H1 (cell line): ENCODE measurements at regions not wholly inside any gene's neighbourhood (a gene's known extent, or its start where the extent isn't known, plus 50 kb on each side); places are given as distances from the start of the nearest gene placed in this dataset.
A peak's percentile ranks its signal among the peaks of the same experiment; 100 is the strongest.

Experiments
- CTCF ChIA-PET: fragments of 300-600 bp; sonication (Branson Sonifier 250); formaldehyde crosslinking; loops from one replicate; lab custom pipeline; 2021; ENCODE audit not compliant: partially characterized antibody; lab: Charles Lee
- POLR2A ChIA-PET: fragments of 300-600 bp; sonication (Branson Sonifier 250); formaldehyde crosslinking; loops from one replicate; lab custom pipeline; 2021; ENCODE audit warnings: inconsistent platforms; ENCODE audit not compliant: partially characterized antibody; lab: Charles Lee
- DNase-seq, 2 experiments: peaks; one replicate each; pipeline versions ENCODE4 v3.0.0 to v3.0.0-alpha.2; 2010 to 2022; ENCODE audit warnings: low spot score in 2 of 2, low read depth in 1 of 2, mixed read lengths in 1 of 2
- FAIRE-seq: peaks from 2 replicates; lab custom pipeline; 2011; peaks lifted over from hg19 to GRCh38; lab: Jason Lieb, UNC
- H2AFZ ChIP-seq: 2 replicates; pipeline ENCODE4 v1.8.1; 2012; ENCODE audit warnings: low read length, inconsistent platforms
- H2AK5ac ChIP-seq: 2 replicates; pipeline ENCODE4 v1.6.1; 2013; ENCODE audit warnings: low read depth, low read length
- H2BK120ac ChIP-seq: replicated peaks from 2 replicates; pipeline ENCODE3; 2013; ENCODE audit warnings: low read depth, low read length, inconsistent platforms
- H2BK12ac ChIP-seq: 2 replicates; pipeline ENCODE4 v1.6.1; 2013; ENCODE audit warnings: low read depth, low read length
- H2BK15ac ChIP-seq: 2 replicates; pipeline ENCODE4 v1.6.1; 2013; ENCODE audit warnings: low read length
- H2BK20ac ChIP-seq: 2 replicates; pipeline ENCODE4 v1.6.1; 2013; ENCODE audit warnings: low read length
- H2BK5ac ChIP-seq: 2 replicates; pipeline ENCODE4 v1.6.1; 2013; ENCODE audit warnings: low read depth, low read length
- H3K14ac ChIP-seq: 2 replicates; pipeline ENCODE4 v1.6.1; 2013; ENCODE audit warnings: inconsistent platforms; ENCODE audit not compliant: insufficient read length
- H3K18ac ChIP-seq: 2 replicates; pipeline ENCODE4 v1.6.1; 2013; ENCODE audit warnings: low read length; ENCODE audit errors: extremely low read depth
- H3K23ac ChIP-seq: 2 replicates; pipeline ENCODE4 v1.6.1; 2013; ENCODE audit warnings: inconsistent platforms; ENCODE audit not compliant: insufficient read length
- H3K23me2 ChIP-seq: 2 replicates; pipeline ENCODE4 v1.6.1; 2013; ENCODE audit warnings: low read depth, low read length
- H3K27ac ChIP-seq: 2 replicates; pipeline ENCODE4 v1.6.1; 2011; ENCODE audit warnings: low read depth, low read length, inconsistent platforms
- H3K27me3 ChIP-seq, 4 experiments: replicated peaks in 1 of 4; 1 replicate in 1 of 4; 2 replicates in 3 of 4; pipeline versions ENCODE4 v1.6.1 to v1.8.1; 2011 to 2013; ENCODE audit warnings: low read length in 3 of 4, mild to moderate bottlenecking in 3 of 4, inconsistent platforms in 2 of 4, mixed read lengths in 2 of 4, moderate library complexity in 1 of 4; ENCODE audit not compliant: control insufficient read depth in 3 of 4, insufficient read depth in 3 of 4; ENCODE audit errors: extremely low read depth in 1 of 4
- H3K36me3 ChIP-seq, 4 experiments: 2 replicates each; pipeline versions ENCODE4 v1.6.1 to v1.8.1; 2011 to 2013; ENCODE audit warnings: mild to moderate bottlenecking in 4 of 4, low read length in 3 of 4, moderate library complexity in 2 of 4, control low read depth in 1 of 4, inconsistent platforms in 1 of 4; ENCODE audit not compliant: insufficient read depth in 4 of 4, control insufficient read depth in 2 of 4
- H3K4ac ChIP-seq: replicated peaks from 2 replicates; pipeline ENCODE3; 2013; ENCODE audit warnings: low read length, low read depth, mixed read lengths, inconsistent platforms; ENCODE audit not compliant: insufficient read length
- H3K4me1 ChIP-seq, 4 experiments: replicated peaks in 1 of 4; 1 replicate in 1 of 4; 2 replicates in 3 of 4; pipeline versions ENCODE4 v1.6.1 to v1.8.1; 2011 to 2013; ENCODE audit warnings: low read length in 3 of 4, inconsistent platforms in 2 of 4, mixed read lengths in 1 of 4; ENCODE audit not compliant: insufficient read depth in 4 of 4, control insufficient read depth in 3 of 4
- H3K4me2 ChIP-seq, 2 experiments: 2 replicates each; pipeline versions ENCODE4 v1.6.1 to v1.8.1; 2011 to 2013; ENCODE audit warnings: low read depth in 2 of 2, low read length in 2 of 2, control low read depth in 1 of 2, inconsistent platforms in 1 of 2, mild to moderate bottlenecking in 1 of 2; ENCODE audit not compliant: insufficient read depth in 1 of 2
- H3K4me3 ChIP-seq, 4 experiments: fragments of 200-600, 300-600 bp in 1 of 4; sonication (generic), shearing (Covaris generic), sonication (Bioruptor Twin) in 1 of 4; 2 replicates each; pipeline versions ENCODE4 v1.5.1 to v1.8.1; 2011 to 2016; ENCODE audit warnings: low read length in 4 of 4, low read depth in 3 of 4, control low read depth in 2 of 4, inconsistent platforms in 2 of 4, mild to moderate bottlenecking in 2 of 4, mixed read lengths in 1 of 4, moderate library complexity in 1 of 4; ENCODE audit not compliant: insufficient read depth in 2 of 4; ENCODE audit errors: extremely low read depth in 1 of 4
- H3K56ac ChIP-seq: replicated peaks from 2 replicates; pipeline ENCODE3; 2013; ENCODE audit warnings: low read depth, mild to moderate bottlenecking, mixed read lengths, low read length, inconsistent platforms; ENCODE audit not compliant: insufficient read length
- H3K79me1 ChIP-seq: 2 replicates; pipeline ENCODE4 v1.6.1; 2013; ENCODE audit warnings: low read depth, low read length, control low read depth
- H3K79me2 ChIP-seq, 2 experiments: 2 replicates each; pipeline versions ENCODE4 v1.6.1 to v1.8.1; 2012 to 2013; ENCODE audit warnings: low read length in 2 of 2, mild to moderate bottlenecking in 2 of 2, inconsistent platforms in 1 of 2; ENCODE audit not compliant: insufficient read depth in 2 of 2, control insufficient read depth in 1 of 2
- H3K9ac ChIP-seq, 4 experiments: replicated peaks in 1 of 4; 1 replicate in 1 of 4; 2 replicates in 3 of 4; pipeline versions ENCODE4 v1.6.1 to v1.8.1; 2011 to 2013; ENCODE audit warnings: low read depth in 3 of 4, low read length in 3 of 4, control low read depth in 2 of 4, mild to moderate bottlenecking in 2 of 4, moderate library complexity in 2 of 4, inconsistent platforms in 1 of 4; ENCODE audit errors: extremely low read depth in 1 of 4
- H3K9me3 ChIP-seq, 2 experiments: 2 replicates each; pipeline versions ENCODE4 v1.6.1 to v1.8.1; 2012 to 2013; ENCODE audit warnings: mild to moderate bottlenecking in 2 of 2, moderate library complexity in 2 of 2, control low read depth in 1 of 2, inconsistent platforms in 1 of 2, low read depth in 1 of 2, low read length in 1 of 2, mixed read lengths in 1 of 2; ENCODE audit not compliant: insufficient read depth in 2 of 2
- H4K20me1 ChIP-seq, 2 experiments: replicated peaks in 1 of 2; 2 replicates each; pipeline versions ENCODE3 to v1.8.1; 2011 to 2013; ENCODE audit warnings: inconsistent platforms in 2 of 2, low read length in 2 of 2, mild to moderate bottlenecking in 1 of 2; ENCODE audit not compliant: insufficient read depth in 2 of 2, control insufficient read depth in 1 of 2
- H4K5ac ChIP-seq: 2 replicates; pipeline ENCODE4 v1.6.1; 2013; ENCODE audit warnings: low read length, low read depth, mixed read lengths, inconsistent platforms; ENCODE audit not compliant: insufficient read length
- H4K8ac ChIP-seq: 2 replicates; pipeline ENCODE4 v1.8.0; 2013; ENCODE audit warnings: mild to moderate bottlenecking, moderate library complexity, low read length, inconsistent platforms; ENCODE audit not compliant: insufficient read depth; ENCODE audit errors: extremely low read depth
- H4K91ac ChIP-seq: replicated peaks from 2 replicates; pipeline ENCODE3; 2013; ENCODE audit warnings: low read length, mixed read lengths, inconsistent platforms; ENCODE audit not compliant: insufficient read length
- BACH1 ChIP-seq: IDR thresholded peaks from 2 replicates; pipeline ENCODE4 v1.6.1; 2012; ENCODE audit warnings: low read length, improper control_type of control experiment
- EGR1 ChIP-seq: IDR thresholded peaks from 2 replicates; pipeline ENCODE4 v1.6.1; 2011; ENCODE audit warnings: low read depth, low read length, borderline replicate concordance
- RAD21 ChIP-seq, 2 experiments: IDR thresholded peaks in 1 of 2; conservative IDR thresholded peaks in 1 of 2; 2 replicates each; pipeline ENCODE4 v1.6.1; 2011; ENCODE audit warnings: low read depth in 2 of 2, low read length in 2 of 2, improper control_type of control experiment in 1 of 2, inconsistent platforms in 1 of 2, mild to moderate bottlenecking in 1 of 2, moderate library complexity in 1 of 2
- SUZ12 ChIP-seq: fragments of 200-600 bp; sonication (generic); IDR thresholded peaks from 2 replicates; pipeline ENCODE4 v1.6.1; 2012; ENCODE audit warnings: mild to moderate bottlenecking, inconsistent platforms, low read length, moderate library complexity, mixed read lengths
- WGBS, 2 experiments: shearing (Covaris generic) in 1 of 2; methylation state at CpG; one replicate each; pipeline versions ENCODE4 v1.1.6 to v1.1.7; 2013 to 2015; ENCODE audit warnings: low lambda C conversion rate in 2 of 2, mixed read lengths in 2 of 2, inconsistent platforms in 1 of 2, low coverage in 1 of 2, missing lambda C conversion rate in 1 of 2; ENCODE audit not compliant: insufficient replicate concordance in 2 of 2, insufficient coverage in 1 of 2, insufficient read length in 1 of 2; ENCODE audit errors: extremely low coverage in 1 of 2, missing lambda C conversion rate in 1 of 2; 5-methylcytosine and 5-hydroxymethylcytosine counted together
- TF ChIP-seq, protein P1 (sequence below): IDR thresholded peaks from 2 replicates; pipeline ENCODE4 v1.6.1; 2012; ENCODE audit warnings: low read length, inconsistent platforms
- TF ChIP-seq, protein P2 (sequence below), 3 experiments: IDR thresholded peaks; 1 replicate in 2 of 3; 2 replicates in 1 of 3; pipeline versions ENCODE4 v1.5.1 to v1.6.1; 2011; ENCODE audit warnings: low read length in 3 of 3, mild to moderate bottlenecking in 3 of 3, inconsistent platforms in 2 of 3, low read depth in 1 of 3, moderate library complexity in 1 of 3; ENCODE audit not compliant: insufficient read depth in 1 of 3; ENCODE audit errors: control extremely low read depth in 1 of 3

DNA sequence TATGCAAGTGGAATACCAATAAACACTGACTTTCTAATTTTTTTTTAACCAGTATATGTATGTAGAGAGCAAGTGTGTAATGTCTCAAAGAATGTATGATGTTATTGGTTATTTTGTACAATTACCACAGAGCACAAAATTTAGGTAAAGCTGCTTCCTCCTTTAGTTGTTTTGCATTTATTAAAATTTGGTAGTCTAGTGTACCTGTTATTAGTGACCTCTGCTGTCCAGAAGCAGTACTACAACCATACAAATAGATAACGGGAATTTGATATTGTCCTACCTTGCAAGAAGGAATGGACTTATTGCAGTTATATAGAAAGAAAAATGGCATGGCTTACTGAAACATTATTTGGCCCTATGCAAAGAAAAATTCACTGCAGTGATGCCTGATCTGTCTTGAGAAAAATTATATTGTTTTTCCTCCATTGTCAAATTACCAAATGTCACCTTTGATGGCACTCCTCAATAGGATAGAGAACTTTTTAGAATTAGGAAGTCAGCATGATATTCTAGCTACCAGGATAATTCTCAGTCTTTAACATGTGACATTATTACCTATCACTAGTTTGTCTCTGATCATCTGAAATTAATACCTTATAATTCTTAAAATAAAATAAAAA, 153.9 kb upstream of the RMST start:
- no peak overlapping the region for H2AFZ ChIP-seq
- H3K4me2 ChIP-seq: no peak overlapping the region
- H3K79me2 ChIP-seq: no peaks in the 10 kb centered on the region
- H4K8ac ChIP-seq: no peak overlapping the region
- H3K27ac ChIP-seq: no peak overlapping the region
- no peaks in the 10 kb centered on the region for H4K20me1 ChIP-seq
- H2AK5ac ChIP-seq: no peak overlapping the region
- no peak overlapping the region for H4K91ac ChIP-seq
- no peak overlapping the region for H3K4me3 ChIP-seq
- DNase-seq: no peak
- H3K23me2 ChIP-seq: no peaks in the 10 kb centered on the region
- no peak overlapping the region for H4K5ac ChIP-seq
- FAIRE-seq: peak; percentile 74
- no peaks in the 10 kb centered on the region for H3K79me1 ChIP-seq
- H3K27me3 ChIP-seq: peaks cover 0 to 6% (median 0%) of the 10 kb centered on the region in 4 experiments; a peak in 1 of 7 replicates
- H3K4ac ChIP-seq: no peak overlapping the region
- no peak overlapping the region for H2BK15ac ChIP-seq
- H2BK120ac ChIP-seq: no peak overlapping the region
- no peak overlapping the region for H3K9ac ChIP-seq
- ChIA-PET POLR2A (no interaction called here), CTCF (interaction anchor here (0.7 to 3.4 kb wide), 25 partner anchors 10 to 319 kb away, joined by 3 to 20 read pairs (median 4); no protein-coding TSS in a partner anchor)
- no peak overlapping the region for H2BK20ac ChIP-seq
- H3K18ac ChIP-seq: no peak overlapping the region
- H3K4me1 ChIP-seq: peaks cover 1 to 12% (median 5%) of the 10 kb centered on the region in 4 experiments
- H2BK5ac ChIP-seq: no peak overlapping the region
- H3K56ac ChIP-seq: no peak overlapping the region
- H2BK12ac ChIP-seq: no peak overlapping the region
- WGBS, 2 experiments: 68% methylated on average over 1 of the region's 1 CpG; no CpG with 5 or more reads in 1 of the 2 experiments
- no peak overlapping the region for H3K14ac ChIP-seq
- TF ChIP-seq BACH1 (no peak), RAD21 (IDR thresholded peaks at IDR 0.05 in 1 of 2, conservative IDR thresholded peaks at IDR 0.05 in 1 of 2; ENCODE audit: low read depth in 2 of 2, low read length in 2 of 2) (peak; percentile 46 to 58), EGR1 (no peak), SUZ12 (no peak)
- TF ChIP-seq, protein P1, sequence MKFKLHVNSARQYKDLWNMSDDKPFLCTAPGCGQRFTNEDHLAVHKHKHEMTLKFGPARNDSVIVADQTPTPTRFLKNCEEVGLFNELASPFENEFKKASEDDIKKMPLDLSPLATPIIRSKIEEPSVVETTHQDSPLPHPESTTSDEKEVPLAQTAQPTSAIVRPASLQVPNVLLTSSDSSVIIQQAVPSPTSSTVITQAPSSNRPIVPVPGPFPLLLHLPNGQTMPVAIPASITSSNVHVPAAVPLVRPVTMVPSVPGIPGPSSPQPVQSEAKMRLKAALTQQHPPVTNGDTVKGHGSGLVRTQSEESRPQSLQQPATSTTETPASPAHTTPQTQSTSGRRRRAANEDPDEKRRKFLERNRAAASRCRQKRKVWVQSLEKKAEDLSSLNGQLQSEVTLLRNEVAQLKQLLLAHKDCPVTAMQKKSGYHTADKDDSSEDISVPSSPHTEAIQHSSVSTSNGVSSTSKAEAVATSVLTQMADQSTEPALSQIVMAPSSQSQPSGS: no peak
- TF ChIP-seq, protein P2, sequence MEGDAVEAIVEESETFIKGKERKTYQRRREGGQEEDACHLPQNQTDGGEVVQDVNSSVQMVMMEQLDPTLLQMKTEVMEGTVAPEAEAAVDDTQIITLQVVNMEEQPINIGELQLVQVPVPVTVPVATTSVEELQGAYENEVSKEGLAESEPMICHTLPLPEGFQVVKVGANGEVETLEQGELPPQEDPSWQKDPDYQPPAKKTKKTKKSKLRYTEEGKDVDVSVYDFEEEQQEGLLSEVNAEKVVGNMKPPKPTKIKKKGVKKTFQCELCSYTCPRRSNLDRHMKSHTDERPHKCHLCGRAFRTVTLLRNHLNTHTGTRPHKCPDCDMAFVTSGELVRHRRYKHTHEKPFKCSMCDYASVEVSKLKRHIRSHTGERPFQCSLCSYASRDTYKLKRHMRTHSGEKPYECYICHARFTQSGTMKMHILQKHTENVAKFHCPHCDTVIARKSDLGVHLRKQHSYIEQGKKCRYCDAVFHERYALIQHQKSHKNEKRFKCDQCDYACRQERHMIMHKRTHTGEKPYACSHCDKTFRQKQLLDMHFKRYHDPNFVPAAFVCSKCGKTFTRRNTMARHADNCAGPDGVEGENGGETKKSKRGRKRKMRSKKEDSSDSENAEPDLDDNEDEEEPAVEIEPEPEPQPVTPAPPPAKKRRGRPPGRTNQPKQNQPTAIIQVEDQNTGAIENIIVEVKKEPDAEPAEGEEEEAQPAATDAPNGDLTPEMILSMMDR (IDR thresholded peaks at IDR 0.05; ENCODE audit: control extremely low read depth in 1 of 3, insufficient read depth in 1 of 3, low read depth in 1 of 3, low read length in 3 of 3): peak in 2 of 3 experiments; percentile 13 to 53; a peak in 2 of 4 replicates
- TF ChIP-seq, all 59 proteins: peak for 2
- Histone ChIP-seq H3K9me3 (no peaks in the 10 kb centered on the region; a peak in 1 of 4 replicates), H3K36me3 (no peaks in the 10 kb centered on the region), H3K23ac (no peak overlapping the region)
